ENCODE measurements at regions not wholly inside any gene's neighbourhood (a gene's known extent, or its start where the extent isn't known, plus 50 kb on each side); places are given as distances from the start of the nearest gene placed in this dataset.

- H3K27me3 ChIP-seq (ENCODE audit: control insufficient read depth, low read length), result no peaks in the 10 kb centered on the region
- H3K4me3 ChIP-seq (ENCODE audit: low read length), result peak overlapping the region; percentile 76
- H4K20me1 ChIP-seq (ENCODE audit: control insufficient read depth, insufficient read depth, low read depth, low read length), result no peaks in the 10 kb centered on the region
- H3K4me1 ChIP-seq (ENCODE audit: control insufficient read depth, low read length), result peaks cover 100% of the 10 kb centered on the region
- no peak for TF ChIP-seq CTCF (IDR thresholded peaks at IDR 0.05; ENCODE audit: low read depth, low read length, poor library complexity, severe bottlenecking)
- no peak for TF ChIP-seq EZH2phosphoT487 (IDR thresholded peaks at IDR 0.05; ENCODE audit: borderline replicate concordance, low read length)
- H3F3A ChIP-seq (ENCODE audit: control insufficient read depth, insufficient read depth), result peaks cover 70% of the 10 kb centered on the region
- H3K9me3 ChIP-seq (ENCODE audit: control insufficient read depth, insufficient read depth, low read length), result no peaks in the 10 kb centered on the region
- H3K27ac ChIP-seq (ENCODE audit: low read depth, low read length), result peak overlapping the region; percentile 99
- no peaks in the 10 kb centered on the region for H3K9me2 ChIP-seq (replicated peaks; ENCODE audit: control insufficient read depth, low read length)
- H3K36me3 ChIP-seq (ENCODE audit: control insufficient read depth, low read length), result peaks cover 39% of the 10 kb centered on the region
- H3K4me2 ChIP-seq (ENCODE audit: low read length), result peak overlapping the region; percentile 99
- H3K79me2 ChIP-seq (ENCODE audit: control insufficient read depth, low read length), result peaks cover 10% of the 10 kb centered on the region
Measured at GRCh38 chr10:11683529-11684320, 58.5 kb upstream of the ECHDC3 start.

- peaks cover 13% of the 10 kb centered on the region for H3K79me2 ChIP-seq (ENCODE audit: control insufficient read depth, low read length)
- H4K20me1 ChIP-seq (ENCODE audit: control insufficient read depth, insufficient read depth, low read depth, low read length), result no peaks in the 10 kb centered on the region
- peaks cover 39% of the 10 kb centered on the region for H3K36me3 ChIP-seq (ENCODE audit: control insufficient read depth, low read length)
- peaks cover 70% of the 10 kb centered on the region for H3F3A ChIP-seq (ENCODE audit: control insufficient read depth, insufficient read depth)
- H3K27me3 ChIP-seq (ENCODE audit: control insufficient read depth, low read length), result no peaks in the 10 kb centered on the region
- no peak for TF ChIP-seq EZH2phosphoT487 (IDR thresholded peaks at IDR 0.05; ENCODE audit: borderline replicate concordance, low read length)
- TF ChIP-seq CTCF (IDR thresholded peaks at IDR 0.05; ENCODE audit: low read depth, low read length, poor library complexity, severe bottlenecking), result no peak
- H3K4me1 ChIP-seq (ENCODE audit: control insufficient read depth, low read length), result peaks cover 98% of the 10 kb centered on the region
- no peaks in the 10 kb centered on the region for H3K9me2 ChIP-seq (replicated peaks; ENCODE audit: control insufficient read depth, low read length)
- H3K4me3 ChIP-seq (ENCODE audit: low read length), result peak overlapping the region; percentile 76
- peak overlapping the region; percentile 99 for H3K4me2 ChIP-seq (ENCODE audit: low read length)
- no peaks in the 10 kb centered on the region for H3K9me3 ChIP-seq (ENCODE audit: control insufficient read depth, insufficient read depth, low read length)
- peak overlapping the region; percentile 99 for H3K27ac ChIP-seq (ENCODE audit: low read depth, low read length)
Measured at GRCh38 chr10:11682851-11683250, 59.3 kb upstream of the ECHDC3 start.

- peak overlapping the region; percentile 99 for H3K27ac ChIP-seq (ENCODE audit: low read depth, low read length)
- peaks cover 13% of the 10 kb centered on the region for H3K79me2 ChIP-seq (ENCODE audit: control insufficient read depth, low read length)
- peak overlapping the region; percentile 76 for H3K4me3 ChIP-seq (ENCODE audit: low read length)
- TF ChIP-seq CTCF (IDR thresholded peaks at IDR 0.05; ENCODE audit: low read depth, low read length, poor library complexity, severe bottlenecking) (no peak), EZH2phosphoT487 (IDR thresholded peaks at IDR 0.05; ENCODE audit: borderline replicate concordance, low read length) (no peak)
- H3F3A ChIP-seq (ENCODE audit: control insufficient read depth, insufficient read depth), result peaks cover 74% of the 10 kb centered on the region
- peaks cover 43% of the 10 kb centered on the region for H3K36me3 ChIP-seq (ENCODE audit: control insufficient read depth, low read length)
- no peaks in the 10 kb centered on the region for H4K20me1 ChIP-seq (ENCODE audit: control insufficient read depth, insufficient read depth, low read depth, low read length)
- H3K4me2 ChIP-seq (ENCODE audit: low read length), result peak overlapping the region; percentile 99
- H3K27me3 ChIP-seq (ENCODE audit: control insufficient read depth, low read length), result no peaks in the 10 kb centered on the region
- H3K9me2 ChIP-seq (replicated peaks; ENCODE audit: control insufficient read depth, low read length), result no peaks in the 10 kb centered on the region
- no peaks in the 10 kb centered on the region for H3K9me3 ChIP-seq (ENCODE audit: control insufficient read depth, insufficient read depth, low read length)
- peaks cover 98% of the 10 kb centered on the region for H3K4me1 ChIP-seq (ENCODE audit: control insufficient read depth, low read length)
Measured at GRCh38 chr10:11682267-11682683, 59.9 kb upstream of the ECHDC3 start.
